ENCODE measurements at regions not wholly inside any gene's neighbourhood (a gene's known extent, or its start where the extent isn't known, plus 50 kb on each side); places are given as distances from the start of the nearest gene placed in this dataset.
"Not testable (repeated sequence)": the region's sequence is repeated elsewhere in the genome, so short reads cannot be mapped to it uniquely, and the experiment has no call there.

GRCh38 chr21:15218476-15218875, 153.7 kb upstream of the NRIP1 start:
- not testable (repeated sequence) for ATAC-seq

- no peak for ATAC-seq
- TF ChIP-seq ZNF565 (CRISPR knock-in tag; conservative IDR thresholded peaks at IDR 0.05; ENCODE audit: low read depth) (no peak), BACH2 (CRISPR knock-in tag; IDR thresholded peaks at IDR 0.05; ENCODE audit: borderline replicate concordance) (no peak), TOX (CRISPR knock-in tag; IDR thresholded peaks at IDR 0.05; ENCODE audit: borderline replicate concordance) (no peak), ZC3H10 (CRISPR knock-in tag; IDR thresholded peaks at IDR 0.05) (no peak), RARB (CRISPR knock-in tag; IDR thresholded peaks at IDR 0.05) (no peak), GLIS3 (CRISPR knock-in tag; IDR thresholded peaks at IDR 0.05) (no peak), ZFP30 (CRISPR knock-in tag; IDR thresholded peaks at IDR 0.05) (no peak), ZNF70 (CRISPR knock-in tag; IDR thresholded peaks at IDR 0.05) (no peak), OSR1 (CRISPR knock-in tag; IDR thresholded peaks at IDR 0.05) (no peak), ARNTL (CRISPR knock-in tag; IDR thresholded peaks at IDR 0.05; ENCODE audit: borderline replicate concordance, low read depth) (no peak), TCF4 (CRISPR knock-in tag; IDR thresholded peaks at IDR 0.05; ENCODE audit: borderline replicate concordance) (no peak), POU6F1 (CRISPR knock-in tag; IDR thresholded peaks at IDR 0.05; ENCODE audit: borderline replicate concordance, low read depth) (no peak), SNAI2 (CRISPR knock-in tag; IDR thresholded peaks at IDR 0.05) (no peak), ZNF8 (CRISPR knock-in tag; IDR thresholded peaks at IDR 0.05) (no peak), ZFP3 (CRISPR knock-in tag; IDR thresholded peaks at IDR 0.05) (no peak), CSDC2 (CRISPR knock-in tag; IDR thresholded peaks at IDR 0.05) (no peak)
- TF ChIP-seq, protein P1, sequence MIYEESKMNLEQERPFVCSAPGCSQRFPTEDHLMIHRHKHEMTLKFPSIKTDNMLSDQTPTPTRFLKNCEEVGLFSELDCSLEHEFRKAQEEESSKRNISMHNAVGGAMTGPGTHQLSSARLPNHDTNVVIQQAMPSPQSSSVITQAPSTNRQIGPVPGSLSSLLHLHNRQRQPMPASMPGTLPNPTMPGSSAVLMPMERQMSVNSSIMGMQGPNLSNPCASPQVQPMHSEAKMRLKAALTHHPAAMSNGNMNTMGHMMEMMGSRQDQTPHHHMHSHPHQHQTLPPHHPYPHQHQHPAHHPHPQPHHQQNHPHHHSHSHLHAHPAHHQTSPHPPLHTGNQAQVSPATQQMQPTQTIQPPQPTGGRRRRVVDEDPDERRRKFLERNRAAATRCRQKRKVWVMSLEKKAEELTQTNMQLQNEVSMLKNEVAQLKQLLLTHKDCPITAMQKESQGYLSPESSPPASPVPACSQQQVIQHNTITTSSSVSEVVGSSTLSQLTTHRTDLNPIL (CRISPR knock-in tag; IDR thresholded peaks at IDR 0.05; ENCODE audit: low read depth): no peak
Observed at GRCh38 chr21:15219039-15219438, 154.2 kb upstream of the NRIP1 start.

DNA sequence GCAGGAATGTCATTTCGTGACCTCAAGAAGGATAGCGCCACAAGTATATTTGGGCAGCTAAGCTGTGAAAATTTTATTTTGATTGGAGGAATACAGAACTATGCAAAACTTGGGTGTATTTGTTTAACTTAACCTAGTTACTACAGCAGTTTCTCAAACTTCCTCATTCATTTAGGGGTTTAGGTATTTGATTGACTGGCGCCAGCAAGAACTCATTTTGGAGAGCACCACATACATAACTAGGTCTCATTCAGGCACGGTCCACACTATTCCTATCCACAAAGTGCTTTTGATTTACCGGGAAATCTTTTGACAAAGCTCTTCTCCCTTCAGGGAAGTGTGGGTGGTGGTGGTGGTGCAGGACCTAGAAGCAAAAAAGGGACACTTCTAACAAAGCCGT, 155.1 kb upstream of the NRIP1 start:
- ATAC-seq: no peak
- TF ChIP-seq, protein P2, sequence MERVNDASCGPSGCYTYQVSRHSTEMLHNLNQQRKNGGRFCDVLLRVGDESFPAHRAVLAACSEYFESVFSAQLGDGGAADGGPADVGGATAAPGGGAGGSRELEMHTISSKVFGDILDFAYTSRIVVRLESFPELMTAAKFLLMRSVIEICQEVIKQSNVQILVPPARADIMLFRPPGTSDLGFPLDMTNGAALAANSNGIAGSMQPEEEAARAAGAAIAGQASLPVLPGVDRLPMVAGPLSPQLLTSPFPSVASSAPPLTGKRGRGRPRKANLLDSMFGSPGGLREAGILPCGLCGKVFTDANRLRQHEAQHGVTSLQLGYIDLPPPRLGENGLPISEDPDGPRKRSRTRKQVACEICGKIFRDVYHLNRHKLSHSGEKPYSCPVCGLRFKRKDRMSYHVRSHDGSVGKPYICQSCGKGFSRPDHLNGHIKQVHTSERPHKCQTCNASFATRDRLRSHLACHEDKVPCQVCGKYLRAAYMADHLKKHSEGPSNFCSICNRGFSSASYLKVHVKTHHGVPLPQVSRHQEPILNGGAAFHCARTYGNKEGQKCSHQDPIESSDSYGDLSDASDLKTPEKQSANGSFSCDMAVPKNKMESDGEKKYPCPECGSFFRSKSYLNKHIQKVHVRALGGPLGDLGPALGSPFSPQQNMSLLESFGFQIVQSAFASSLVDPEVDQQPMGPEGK (CRISPR knock-in tag; IDR thresholded peaks at IDR 0.05; ENCODE audit: borderline replicate concordance): no peak
- TF ChIP-seq OSR1 (CRISPR knock-in tag; IDR thresholded peaks at IDR 0.05) (no peak), CSDC2 (CRISPR knock-in tag; IDR thresholded peaks at IDR 0.05) (no peak), ZC3H10 (CRISPR knock-in tag; IDR thresholded peaks at IDR 0.05) (no peak), PPARA (CRISPR knock-in tag; IDR thresholded peaks at IDR 0.05; ENCODE audit: borderline replicate concordance) (no peak), SNAI2 (CRISPR knock-in tag; IDR thresholded peaks at IDR 0.05) (no peak), CSRNP3 (CRISPR knock-in tag; IDR thresholded peaks at IDR 0.05) (no peak), ZNF70 (CRISPR knock-in tag; IDR thresholded peaks at IDR 0.05) (no peak), ZFP3 (CRISPR knock-in tag; IDR thresholded peaks at IDR 0.05) (no peak), TSHZ2 (CRISPR knock-in tag; IDR thresholded peaks at IDR 0.05) (no peak), ISL1 (CRISPR knock-in tag; IDR thresholded peaks at IDR 0.05) (no peak), ZNF8 (CRISPR knock-in tag; IDR thresholded peaks at IDR 0.05) (no peak), ARNTL (CRISPR knock-in tag; IDR thresholded peaks at IDR 0.05; ENCODE audit: borderline replicate concordance, low read depth) (no peak), ESRRG (CRISPR knock-in tag; IDR thresholded peaks at IDR 0.05) (no peak), GLIS3 (CRISPR knock-in tag; IDR thresholded peaks at IDR 0.05) (no peak), BACH2 (CRISPR knock-in tag; IDR thresholded peaks at IDR 0.05; ENCODE audit: borderline replicate concordance) (no peak), TCF4 (CRISPR knock-in tag; IDR thresholded peaks at IDR 0.05; ENCODE audit: borderline replicate concordance) (no peak), POU6F1 (CRISPR knock-in tag; IDR thresholded peaks at IDR 0.05; ENCODE audit: borderline replicate concordance, low read depth) (no peak), ZFP30 (CRISPR knock-in tag; IDR thresholded peaks at IDR 0.05) (no peak)
- TF ChIP-seq, protein P1 (CRISPR knock-in tag; IDR thresholded peaks at IDR 0.05; ENCODE audit: low read depth): no peak

Data from SK-N-SH treated with all-trans-retinoic acid at 6 μM for 48 hours (cell line).